K562 (cell line): ENCODE measurements at regions not wholly inside any gene's neighbourhood (a gene's known extent, or its start where the extent isn't known, plus 50 kb on each side); places are given as distances from the start of the nearest gene placed in this dataset.

Experiments used
- EHMT2 ChIP-seq: fragments of 450-650 bp; IDR thresholded peaks from 2 replicates; pipeline ENCODE4 v1.6.1; 2018; ENCODE audit warnings: antibody characterized with exemption
- NFE2L1 ChIP-seq: fragments of 450-650 bp; IDR thresholded peaks from 2 replicates; pipeline ENCODE4 v1.6.1; 2016; ENCODE audit warnings: missing genetic modification characterization, low read depth, mild to moderate bottlenecking, missing compliant biosample characterization, moderate library complexity, borderline replicate concordance
- NR2C2 ChIP-seq, 2 experiments: fragments of 200-800 bp in 1 of 2; sonication (Bioruptor generic) in 1 of 2; sonication (generic) in 1 of 2; formaldehyde crosslinking in 1 of 2; IDR thresholded peaks; 2 replicates each; pipeline versions ENCODE4 v1.6.1 to v1.8.0; 2016 to 2022; ENCODE audit warnings: mild to moderate bottlenecking in 1 of 2, missing compliant biosample characterization in 1 of 2, missing genetic modification characterization in 1 of 2, missing genetic modification reagents in 1 of 2
- TF ChIP-seq, protein P1 (sequence below): fragments of 250-450 bp; sonication (Bioruptor Pico); IDR thresholded peaks from 2 replicates; pipeline ENCODE4 v1.5.0; 2020; ENCODE audit warnings: mild to moderate bottlenecking, borderline replicate concordance
- TF ChIP-seq, protein P2 (sequence below): fragments of 450-650 bp; formaldehyde crosslinking; IDR thresholded peaks from 2 replicates; pipeline ENCODE4 v1.4.0; 2022; ENCODE audit warnings: mild to moderate bottlenecking, moderate library complexity
- TF ChIP-seq, protein P3 (sequence below), 2 experiments: fragments of 450-650 bp; IDR thresholded peaks; 2 replicates each; pipeline ENCODE4 v1.6.1; 2016; ENCODE audit warnings: mild to moderate bottlenecking in 2 of 2, borderline replicate concordance in 1 of 2, low read depth in 1 of 2, moderate library complexity in 1 of 2

DNA sequence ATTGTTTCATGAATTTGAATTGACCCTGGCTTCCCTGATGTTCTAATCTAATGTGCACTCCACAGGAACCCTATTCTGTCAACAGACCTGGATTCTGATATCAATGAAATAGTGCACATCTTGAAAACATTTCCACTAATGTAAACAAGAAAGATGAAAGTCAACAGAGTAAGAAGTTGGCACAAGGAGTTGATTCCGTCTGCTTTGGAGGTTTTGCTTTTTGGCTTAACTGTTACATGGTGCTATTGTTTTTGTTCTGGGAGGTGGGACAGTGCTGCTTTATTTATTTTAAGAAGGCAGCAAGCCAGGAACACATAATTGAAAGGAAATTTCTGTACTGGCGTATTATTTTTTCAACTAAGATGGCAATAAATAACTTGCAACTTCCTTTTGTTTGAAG is 73.3 kb downstream of the LEPR start (continued):
- TF ChIP-seq, protein P1, sequence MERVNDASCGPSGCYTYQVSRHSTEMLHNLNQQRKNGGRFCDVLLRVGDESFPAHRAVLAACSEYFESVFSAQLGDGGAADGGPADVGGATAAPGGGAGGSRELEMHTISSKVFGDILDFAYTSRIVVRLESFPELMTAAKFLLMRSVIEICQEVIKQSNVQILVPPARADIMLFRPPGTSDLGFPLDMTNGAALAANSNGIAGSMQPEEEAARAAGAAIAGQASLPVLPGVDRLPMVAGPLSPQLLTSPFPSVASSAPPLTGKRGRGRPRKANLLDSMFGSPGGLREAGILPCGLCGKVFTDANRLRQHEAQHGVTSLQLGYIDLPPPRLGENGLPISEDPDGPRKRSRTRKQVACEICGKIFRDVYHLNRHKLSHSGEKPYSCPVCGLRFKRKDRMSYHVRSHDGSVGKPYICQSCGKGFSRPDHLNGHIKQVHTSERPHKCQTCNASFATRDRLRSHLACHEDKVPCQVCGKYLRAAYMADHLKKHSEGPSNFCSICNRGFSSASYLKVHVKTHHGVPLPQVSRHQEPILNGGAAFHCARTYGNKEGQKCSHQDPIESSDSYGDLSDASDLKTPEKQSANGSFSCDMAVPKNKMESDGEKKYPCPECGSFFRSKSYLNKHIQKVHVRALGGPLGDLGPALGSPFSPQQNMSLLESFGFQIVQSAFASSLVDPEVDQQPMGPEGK (CRISPR knock-in tag) = no peak
- TF ChIP-seq, protein P2, sequence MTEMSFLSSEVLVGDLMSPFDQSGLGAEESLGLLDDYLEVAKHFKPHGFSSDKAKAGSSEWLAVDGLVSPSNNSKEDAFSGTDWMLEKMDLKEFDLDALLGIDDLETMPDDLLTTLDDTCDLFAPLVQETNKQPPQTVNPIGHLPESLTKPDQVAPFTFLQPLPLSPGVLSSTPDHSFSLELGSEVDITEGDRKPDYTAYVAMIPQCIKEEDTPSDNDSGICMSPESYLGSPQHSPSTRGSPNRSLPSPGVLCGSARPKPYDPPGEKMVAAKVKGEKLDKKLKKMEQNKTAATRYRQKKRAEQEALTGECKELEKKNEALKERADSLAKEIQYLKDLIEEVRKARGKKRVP (CRISPR knock-in tag) = no peak
- TF ChIP-seq NFE2L1 (tag) (no peak), NR2C2 (CRISPR knock-in tag; IDR thresholded peaks at IDR 0.05) (no peak), NR2C2 (tag; IDR thresholded peaks at IDR 0.05) (no peak), EHMT2 (no peak)
- TF ChIP-seq, protein P3, sequence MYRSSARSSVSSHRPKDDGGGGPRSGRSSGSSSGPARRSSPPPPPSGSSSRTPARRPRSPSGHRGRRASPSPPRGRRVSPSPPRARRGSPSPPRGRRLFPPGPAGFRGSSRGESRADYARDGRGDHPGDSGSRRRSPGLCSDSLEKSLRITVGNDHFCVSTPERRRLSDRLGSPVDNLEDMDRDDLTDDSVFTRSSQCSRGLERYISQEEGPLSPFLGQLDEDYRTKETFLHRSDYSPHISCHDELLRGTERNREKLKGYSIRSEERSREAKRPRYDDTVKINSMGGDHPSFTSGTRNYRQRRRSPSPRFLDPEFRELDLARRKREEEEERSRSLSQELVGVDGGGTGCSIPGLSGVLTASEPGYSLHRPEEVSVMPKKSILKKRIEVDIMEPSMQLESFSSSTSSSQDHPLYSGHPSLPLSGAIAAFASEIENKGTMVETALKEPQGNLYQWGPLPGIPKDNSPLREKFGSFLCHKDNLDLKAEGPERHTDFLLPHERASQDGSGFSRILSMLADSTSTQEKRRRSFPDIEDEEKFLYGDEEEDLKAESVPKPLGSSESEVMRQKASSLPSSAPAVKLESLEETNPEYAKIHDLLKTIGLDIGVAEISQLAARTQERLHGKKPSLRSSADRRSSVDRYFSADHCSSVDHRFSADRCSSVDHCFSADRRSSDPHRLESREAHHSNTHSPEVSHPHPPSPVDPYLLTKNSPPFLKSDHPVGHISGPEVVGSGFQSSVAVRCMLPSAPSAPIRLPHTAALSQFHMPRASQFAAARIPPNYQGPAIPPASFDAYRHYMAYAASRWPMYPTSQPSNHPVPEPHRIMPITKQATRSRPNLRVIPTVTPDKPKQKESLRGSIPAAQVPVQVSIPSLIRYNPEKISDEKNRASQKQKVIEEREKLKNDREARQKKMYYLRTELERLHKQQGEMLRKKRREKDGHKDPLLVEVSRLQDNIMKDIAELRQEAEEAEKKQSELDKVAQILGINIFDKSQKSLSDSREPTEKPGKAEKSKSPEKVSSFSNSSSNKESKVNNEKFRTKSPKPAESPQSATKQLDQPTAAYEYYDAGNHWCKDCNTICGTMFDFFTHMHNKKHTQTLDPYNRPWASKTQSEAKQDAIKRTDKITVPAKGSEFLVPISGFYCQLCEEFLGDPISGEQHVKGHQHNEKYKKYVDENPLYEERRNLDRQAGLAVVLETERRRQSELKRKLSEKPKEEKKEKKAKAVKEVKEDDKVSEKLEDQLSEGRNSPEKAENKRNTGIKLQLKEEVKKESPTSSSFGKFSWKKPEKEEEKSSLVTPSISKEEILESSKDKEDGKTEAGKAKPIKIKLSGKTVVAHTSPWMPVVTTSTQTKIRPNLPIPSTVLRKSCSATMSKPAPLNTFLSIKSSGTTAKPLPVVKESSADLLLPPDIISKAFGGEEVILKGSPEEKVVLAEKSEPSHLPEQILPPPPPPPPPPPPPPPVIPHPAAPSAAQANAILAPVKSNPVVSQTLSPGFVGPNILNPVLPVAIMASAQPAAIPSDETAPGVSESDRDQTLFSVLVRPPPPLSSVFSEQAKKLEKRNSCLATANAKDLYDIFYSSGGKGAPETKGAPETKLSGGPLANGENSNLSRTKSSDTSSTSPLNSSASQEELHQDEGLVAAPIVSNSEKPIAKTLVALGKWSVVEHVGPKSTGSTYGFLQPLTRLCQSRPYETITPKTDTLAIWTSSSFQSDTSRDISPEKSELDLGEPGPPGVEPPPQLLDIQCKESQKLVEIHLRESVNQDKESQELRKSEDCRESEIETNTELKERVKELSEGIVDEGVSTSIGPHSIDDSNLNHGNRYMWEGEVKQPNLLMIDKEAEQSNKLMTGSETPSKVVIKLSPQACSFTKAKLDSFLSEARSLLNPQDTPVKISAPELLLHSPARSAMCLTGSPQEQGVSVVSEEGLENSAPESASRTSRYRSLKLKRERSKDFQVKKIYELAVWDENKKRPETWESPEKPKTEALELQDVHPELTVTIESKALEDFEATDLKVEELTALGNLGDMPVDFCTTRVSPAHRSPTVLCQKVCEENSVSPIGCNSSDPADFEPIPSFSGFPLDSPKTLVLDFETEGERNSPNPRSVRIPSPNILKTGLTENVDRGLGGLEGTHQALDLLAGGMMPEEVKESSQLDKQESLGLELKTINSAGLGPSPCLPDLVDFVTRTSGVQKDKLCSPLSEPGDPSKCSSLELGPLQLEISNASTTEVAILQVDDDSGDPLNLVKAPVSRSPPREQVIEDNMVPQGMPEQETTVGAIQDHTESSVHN (IDR thresholded peaks at IDR 0.05; ENCODE audit: borderline replicate concordance in 1 of 2, low read depth in 1 of 2) = no peak
